ENCODE measurements at regions not wholly inside any gene's neighbourhood (a gene's known extent, or its start where the extent isn't known, plus 50 kb on each side); places are given as distances from the start of the nearest gene placed in this dataset.

GRCh38 chr2:107775791-107776190 is 50.9 kb upstream of the RGPD4 start:
- ChIA-PET POLR2A (no interaction called here), CTCF (no interaction called here)
- no peak for DNase-seq (ENCODE audit: low read depth, low spot score)
- TF ChIP-seq CTCF (IDR thresholded peaks at IDR 0.05; ENCODE audit: insufficient read depth, low read length, missing control alignments), result no peak
- H3K4me3 ChIP-seq (ENCODE audit: low read depth, low read length), result no peak overlapping the region

GRCh38 chr2:107776362-107776761 is 50.3 kb upstream of the RGPD4 start:
- ChIA-PET POLR2A (no interaction called here), CTCF (no interaction called here)
- DNase-seq (ENCODE audit: low read depth, low spot score), result no peak
- H3K4me3 ChIP-seq (ENCODE audit: low read depth, low read length), result no peak overlapping the region
- TF ChIP-seq CTCF (IDR thresholded peaks at IDR 0.05; ENCODE audit: insufficient read depth, low read length, missing control alignments), result no peak
